ENCODE measurements at regions not wholly inside any gene's neighbourhood (a gene's known extent, or its start where the extent isn't known, plus 50 kb on each side); places are given as distances from the start of the nearest gene placed in this dataset.

DNA sequence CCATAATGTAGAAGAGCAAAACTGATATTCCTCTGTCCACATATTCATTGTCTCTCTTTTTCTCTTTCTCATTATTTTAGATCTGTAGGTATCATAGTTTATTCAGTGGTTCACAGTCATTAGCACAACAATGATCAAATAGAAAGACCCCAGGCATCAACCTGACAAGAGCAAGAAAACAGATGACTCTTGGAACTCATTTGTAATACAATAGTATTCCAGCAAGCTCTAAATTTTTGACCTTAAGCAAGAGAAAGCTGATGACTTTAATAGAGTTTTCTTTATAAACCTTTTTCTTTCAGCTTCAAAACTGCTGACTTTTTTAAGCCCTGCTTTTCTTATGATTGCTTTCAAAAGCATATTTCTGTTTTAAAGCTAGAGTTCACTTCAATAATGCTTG is 507.5 kb upstream of the SORCS1 start:
- TF ChIP-seq EP300 (IDR thresholded peaks at IDR 0.05) (no peak), POLR2A (IDR thresholded peaks at IDR 0.05; ENCODE audit: low read depth) (no peak), POLR2AphosphoS5 (IDR thresholded peaks at IDR 0.05) (no peak)
- TF ChIP-seq, protein P1, sequence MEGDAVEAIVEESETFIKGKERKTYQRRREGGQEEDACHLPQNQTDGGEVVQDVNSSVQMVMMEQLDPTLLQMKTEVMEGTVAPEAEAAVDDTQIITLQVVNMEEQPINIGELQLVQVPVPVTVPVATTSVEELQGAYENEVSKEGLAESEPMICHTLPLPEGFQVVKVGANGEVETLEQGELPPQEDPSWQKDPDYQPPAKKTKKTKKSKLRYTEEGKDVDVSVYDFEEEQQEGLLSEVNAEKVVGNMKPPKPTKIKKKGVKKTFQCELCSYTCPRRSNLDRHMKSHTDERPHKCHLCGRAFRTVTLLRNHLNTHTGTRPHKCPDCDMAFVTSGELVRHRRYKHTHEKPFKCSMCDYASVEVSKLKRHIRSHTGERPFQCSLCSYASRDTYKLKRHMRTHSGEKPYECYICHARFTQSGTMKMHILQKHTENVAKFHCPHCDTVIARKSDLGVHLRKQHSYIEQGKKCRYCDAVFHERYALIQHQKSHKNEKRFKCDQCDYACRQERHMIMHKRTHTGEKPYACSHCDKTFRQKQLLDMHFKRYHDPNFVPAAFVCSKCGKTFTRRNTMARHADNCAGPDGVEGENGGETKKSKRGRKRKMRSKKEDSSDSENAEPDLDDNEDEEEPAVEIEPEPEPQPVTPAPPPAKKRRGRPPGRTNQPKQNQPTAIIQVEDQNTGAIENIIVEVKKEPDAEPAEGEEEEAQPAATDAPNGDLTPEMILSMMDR (IDR thresholded peaks at IDR 0.05) = no peak
- Histone ChIP-seq H3K27ac (replicated peaks in 1 of 4) (no peak overlapping the region), H3K4me1 (no peaks in the 10 kb centered on the region), H3K36me3 (no peaks in the 10 kb centered on the region), H3K27me3 (no peaks in the 10 kb centered on the region), H3K9me3 (no peaks in the 10 kb centered on the region), H3K4me3 (no peak overlapping the region)
- intact Hi-C loops (cut with DNase I) = no loop called here
- no peak for DNase-seq (ENCODE audit: extremely low spot score)

DNA sequence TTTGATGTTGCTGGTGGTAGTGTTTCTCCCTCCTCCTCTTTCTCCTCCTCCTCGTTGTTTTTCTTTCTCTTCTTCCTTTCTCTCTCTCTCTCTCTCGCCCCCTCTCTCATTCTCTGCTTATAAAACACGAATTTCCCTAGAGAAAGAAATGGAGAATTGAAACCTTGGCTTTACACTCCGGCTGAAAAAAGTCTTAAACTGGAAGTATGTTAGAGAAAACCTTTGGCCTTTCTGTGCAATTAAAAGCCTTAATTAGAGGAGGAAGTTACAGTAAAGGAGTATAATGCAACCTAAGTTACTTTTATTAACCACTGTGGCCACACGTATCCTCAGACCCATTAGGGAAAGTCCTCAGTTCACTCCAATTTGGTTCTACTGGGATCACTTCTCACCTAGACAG is 501.7 kb upstream of the SORCS1 start:
- 46% methylated on average over 5 of the region's 5 CpGs for WGBS
- Histone ChIP-seq H3K27ac (replicated peaks in 1 of 4) (no peak overlapping the region), H3K4me3 (no peak overlapping the region), H3K27me3 (no peaks in the 10 kb centered on the region), H3K4me1 (no peaks in the 10 kb centered on the region), H3K36me3 (no peaks in the 10 kb centered on the region), H3K9me3 (peaks cover 0 to 3% (median 0%) of the 10 kb centered on the region in 4 donors)
- no peak for DNase-seq (ENCODE audit: extremely low spot score)
- no peak for TF ChIP-seq EP300 (IDR thresholded peaks at IDR 0.05)
- TF ChIP-seq, protein P1 (IDR thresholded peaks at IDR 0.05) = no peak
- no peak for TF ChIP-seq POLR2A (IDR thresholded peaks at IDR 0.05; ENCODE audit: low read depth)
- TF ChIP-seq POLR2AphosphoS5 (IDR thresholded peaks at IDR 0.05) = no peak
- intact Hi-C loops (cut with DNase I) = no loop called here

DNA sequence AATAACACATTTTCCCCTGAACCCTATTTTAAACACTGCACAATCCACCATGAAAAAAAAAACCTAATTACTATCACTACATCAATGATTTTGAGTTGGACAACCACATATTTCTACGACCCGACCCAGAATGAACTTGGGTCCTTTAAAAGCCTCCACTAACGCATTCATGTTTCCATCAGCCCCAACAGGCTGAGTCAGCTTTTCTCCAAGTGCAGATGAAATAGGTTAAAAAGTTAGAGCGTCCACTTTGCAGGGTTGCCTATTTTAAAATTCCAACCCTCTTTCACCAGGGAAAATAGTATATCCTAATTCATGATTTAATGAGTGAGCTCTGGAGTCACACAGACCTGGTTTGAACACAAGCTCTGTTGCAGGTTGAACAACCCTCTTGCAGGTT is 501.0 kb upstream of the SORCS1 start:
- no peaks in the 10 kb centered on the region for H3K36me3 ChIP-seq
- H3K27ac ChIP-seq (replicated peaks in 1 of 4) = no peak overlapping the region
- H3K4me1 ChIP-seq = no peaks in the 10 kb centered on the region
- H3K9me3 ChIP-seq = peaks cover 0 to 3% (median 0%) of the 10 kb centered on the region in 4 donors
- no peaks in the 10 kb centered on the region for H3K27me3 ChIP-seq
- TF ChIP-seq EP300 (IDR thresholded peaks at IDR 0.05) (no peak), POLR2A (IDR thresholded peaks at IDR 0.05; ENCODE audit: low read depth) (no peak), POLR2AphosphoS5 (IDR thresholded peaks at IDR 0.05) (no peak)
- TF ChIP-seq, protein P1 (IDR thresholded peaks at IDR 0.05) = no peak
- 74% methylated on average over 4 of the region's 4 CpGs for WGBS
- DNase-seq (ENCODE audit: extremely low spot score) = no peak
- intact Hi-C loops (cut with DNase I) = no loop called here
- no peak overlapping the region for H3K4me3 ChIP-seq

DNA sequence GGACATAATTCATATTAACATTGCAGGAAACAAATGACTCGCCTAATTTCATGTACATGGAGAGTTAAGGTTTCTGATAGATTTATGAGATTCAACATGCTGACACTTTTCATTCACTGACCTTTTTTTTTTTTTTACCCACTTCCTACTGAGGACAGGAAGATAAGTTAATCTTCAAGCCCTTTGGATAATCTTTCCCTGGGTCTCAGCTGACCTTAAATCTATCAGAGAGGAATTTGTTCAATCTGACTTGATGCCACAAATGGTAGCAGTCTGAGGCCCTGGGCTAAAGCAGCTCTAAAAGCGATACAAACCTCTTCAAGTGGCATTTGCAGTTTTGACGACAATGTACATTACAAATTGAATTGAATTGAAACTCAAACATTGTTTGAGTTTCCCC is 493.3 kb upstream of the SORCS1 start:
- 73% methylated on average over 3 of the region's 3 CpGs for WGBS
- intact Hi-C loops (cut with DNase I) = no loop called here
- TF ChIP-seq, protein P1 (IDR thresholded peaks at IDR 0.05) = no peak
- TF ChIP-seq POLR2AphosphoS5 (IDR thresholded peaks at IDR 0.05) (no peak), POLR2A (IDR thresholded peaks at IDR 0.05; ENCODE audit: low read depth) (no peak), EP300 (IDR thresholded peaks at IDR 0.05) (no peak)
- Histone ChIP-seq H3K9me3 (peaks cover 0 to 3% (median 0%) of the 10 kb centered on the region in 4 donors), H3K4me3 (no peak overlapping the region), H3K4me1 (no peaks in the 10 kb centered on the region), H3K27ac (replicated peaks in 1 of 4) (no peak overlapping the region), H3K27me3 (no peaks in the 10 kb centered on the region), H3K36me3 (no peaks in the 10 kb centered on the region)
- no peak for DNase-seq (ENCODE audit: extremely low spot score)

DNA sequence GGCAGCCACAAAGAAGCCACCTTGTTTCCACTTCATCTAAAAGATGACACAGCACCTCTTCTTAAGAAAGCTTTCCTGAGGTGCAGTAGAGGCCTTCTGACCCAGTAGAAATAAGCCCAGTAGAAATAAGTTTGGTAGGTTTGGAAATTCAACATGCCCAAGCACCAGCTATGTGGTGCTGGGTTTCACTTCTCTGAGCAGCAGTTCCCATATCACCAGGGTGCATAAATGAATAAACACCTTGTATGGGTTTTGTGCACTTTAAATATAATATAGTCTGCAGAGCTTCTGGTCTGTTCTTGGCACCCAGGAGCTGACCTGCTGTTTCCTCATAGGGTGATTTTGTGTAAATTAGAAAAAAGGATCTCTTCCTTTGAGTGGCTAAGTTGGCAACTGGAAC is 492.4 kb upstream of the SORCS1 start:
- intact Hi-C loops (cut with DNase I) = no loop called here
- Histone ChIP-seq H3K4me1 (no peaks in the 10 kb centered on the region), H3K9me3 (no peaks in the 10 kb centered on the region), H3K27ac (replicated peaks in 1 of 4) (no peak overlapping the region), H3K36me3 (no peaks in the 10 kb centered on the region), H3K27me3 (no peaks in the 10 kb centered on the region), H3K4me3 (no peak overlapping the region)
- no peak for TF ChIP-seq EP300 (IDR thresholded peaks at IDR 0.05)
- TF ChIP-seq, protein P1 (IDR thresholded peaks at IDR 0.05) = no peak
- no peak for TF ChIP-seq POLR2A (IDR thresholded peaks at IDR 0.05; ENCODE audit: low read depth)
- no peak for TF ChIP-seq POLR2AphosphoS5 (IDR thresholded peaks at IDR 0.05)
- no peak for DNase-seq (ENCODE audit: extremely low spot score)
